ENCODE measurements at regions not wholly inside any gene's neighbourhood (a gene's known extent, or its start where the extent isn't known, plus 50 kb on each side); places are given as distances from the start of the nearest gene placed in this dataset.

DNA sequence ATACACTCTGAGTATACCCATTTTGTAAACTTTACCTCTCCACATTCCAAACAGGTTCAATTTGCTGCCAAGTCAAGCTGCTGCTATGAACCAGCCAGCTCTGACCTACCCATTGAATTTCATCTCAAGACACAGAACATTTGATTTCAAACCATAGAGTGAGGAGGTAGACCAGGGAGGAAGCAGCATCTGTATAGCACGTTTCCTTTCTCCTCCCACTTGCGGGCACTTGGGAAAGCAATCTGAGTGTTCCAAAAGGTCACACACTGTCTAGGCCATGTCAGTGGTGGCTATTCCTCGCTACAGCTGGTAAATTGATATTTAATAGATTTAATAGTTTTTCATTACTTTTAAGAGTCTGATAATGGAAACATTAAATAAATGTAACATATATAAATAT, 147.8 kb upstream of the EEPD1 start:
- H3K27ac Mint-ChIP-seq (ENCODE audit: unreplicated experiment), result no peak overlapping the region
- peaks cover 3% of the 10 kb centered on the region for H3K27me3 Mint-ChIP-seq (ENCODE audit: unreplicated experiment)
- H3K36me3 Mint-ChIP-seq (ENCODE audit: unreplicated experiment), result no peaks in the 10 kb centered on the region
- no peak overlapping the region for H3K4me3 Mint-ChIP-seq (ENCODE audit: unreplicated experiment)
- no peak for TF ChIP-seq CTCF (IDR thresholded peaks at IDR 0.05)
- H3K4me1 Mint-ChIP-seq (ENCODE audit: unreplicated experiment), result peaks cover 9% of the 10 kb centered on the region
- H3K9me3 Mint-ChIP-seq (ENCODE audit: unreplicated experiment), result no peaks in the 10 kb centered on the region
- no peak for DNase-seq (ENCODE audit: extremely low spot score, unreplicated experiment)

GRCh38 chr7:36005876-36006275, 147.2 kb upstream of the EEPD1 start:
- Mint-ChIP-seq H3K4me3 (ENCODE audit: unreplicated experiment) (no peak overlapping the region), H3K9me3 (ENCODE audit: unreplicated experiment) (no peaks in the 10 kb centered on the region), H3K36me3 (ENCODE audit: unreplicated experiment) (no peaks in the 10 kb centered on the region), H3K4me1 (ENCODE audit: unreplicated experiment) (peaks cover 9% of the 10 kb centered on the region), H3K27ac (ENCODE audit: unreplicated experiment) (no peak overlapping the region), H3K27me3 (ENCODE audit: unreplicated experiment) (peaks cover 3% of the 10 kb centered on the region)
- no peak for TF ChIP-seq CTCF (IDR thresholded peaks at IDR 0.05)
- DNase-seq (ENCODE audit: extremely low spot score, unreplicated experiment), result no peak

DNA sequence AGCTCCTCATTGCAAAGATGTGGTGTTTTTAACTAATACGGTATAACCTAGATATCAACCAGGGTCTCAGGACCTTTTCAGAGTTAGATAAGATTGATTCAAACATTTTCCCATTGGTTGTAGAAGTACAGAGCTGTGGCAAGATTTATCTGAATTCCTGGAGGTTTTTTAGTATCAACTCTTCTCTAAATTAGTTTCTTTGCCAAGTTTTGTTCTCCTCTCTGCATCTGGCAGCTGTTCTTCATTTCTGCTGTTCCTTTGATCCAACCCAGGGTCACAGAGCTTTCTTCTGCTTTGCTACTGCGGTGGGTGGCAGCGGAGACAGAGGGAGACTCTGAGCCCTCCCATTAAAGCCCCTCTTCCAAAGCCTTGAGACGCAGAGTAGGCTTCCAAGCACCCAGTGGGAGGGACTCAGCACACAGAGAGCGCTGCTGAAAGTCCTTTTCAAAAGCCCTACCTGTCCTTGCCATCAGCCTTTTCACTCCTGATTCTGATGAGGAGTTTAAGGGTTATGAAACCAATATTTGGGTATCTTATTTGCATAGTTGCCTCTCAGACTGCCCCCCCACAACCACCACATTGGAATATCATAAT, 146.3 kb upstream of the EEPD1 start:
- DNase-seq (ENCODE audit: extremely low spot score, unreplicated experiment), result no peak
- H3K27ac Mint-ChIP-seq (ENCODE audit: unreplicated experiment), result no peak overlapping the region
- no peaks in the 10 kb centered on the region for H3K9me3 Mint-ChIP-seq (ENCODE audit: unreplicated experiment)

DNA sequence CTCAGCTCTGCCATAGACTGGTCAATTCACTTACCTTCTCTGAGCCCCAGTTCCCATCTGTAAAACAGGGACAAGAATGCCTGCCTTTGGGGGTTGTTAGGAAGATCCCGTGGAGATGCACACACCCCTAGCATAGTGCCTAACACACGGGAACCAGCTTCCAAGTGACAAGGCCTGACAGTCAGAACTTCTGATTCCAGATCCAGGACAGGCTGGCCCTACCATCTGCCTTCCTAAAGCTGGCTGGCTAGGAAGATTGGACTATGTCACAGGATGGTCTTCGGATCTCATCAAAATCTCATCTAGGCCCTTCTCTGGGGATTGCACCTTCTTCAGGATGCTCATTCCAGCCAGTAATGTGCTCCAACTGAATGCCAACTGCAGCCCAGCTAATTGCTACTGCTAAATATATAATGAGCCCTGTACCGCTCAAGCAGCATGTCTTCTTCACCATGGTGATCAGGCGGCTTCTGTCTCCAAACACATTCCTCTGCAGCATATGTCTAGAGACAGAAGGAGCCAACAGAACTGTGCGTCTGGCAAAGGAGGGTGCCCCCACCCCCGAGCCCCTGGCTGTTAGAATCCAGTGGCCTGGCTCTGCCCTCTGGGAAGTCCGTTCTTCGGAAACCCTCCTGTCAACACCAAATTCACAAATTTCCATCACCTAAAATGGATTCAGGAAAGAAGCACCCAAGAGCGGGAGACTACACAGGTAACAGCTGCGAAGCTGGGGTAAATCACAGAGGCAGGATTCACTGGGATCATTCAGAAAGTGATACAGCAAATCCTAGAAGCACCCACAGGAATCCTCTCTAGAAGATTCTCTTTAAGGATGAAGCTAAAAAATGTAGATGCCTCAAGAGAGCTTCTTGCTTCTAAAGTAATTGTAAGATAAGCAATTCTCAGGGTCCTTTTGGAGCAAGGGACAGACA, 142.1 kb upstream of the EEPD1 start:
- no peak for DNase-seq (ENCODE audit: extremely low spot score, unreplicated experiment)
- H3K4me3 Mint-ChIP-seq (ENCODE audit: unreplicated experiment), result no peak overlapping the region
- no peak for TF ChIP-seq CTCF (IDR thresholded peaks at IDR 0.05)
- H3K9me3 Mint-ChIP-seq (ENCODE audit: unreplicated experiment), result no peaks in the 10 kb centered on the region
- H3K4me1 Mint-ChIP-seq (ENCODE audit: unreplicated experiment), result peaks cover 25% of the 10 kb centered on the region
- H3K27ac Mint-ChIP-seq (ENCODE audit: unreplicated experiment), result no peak overlapping the region
- H3K36me3 Mint-ChIP-seq (ENCODE audit: unreplicated experiment), result peaks cover 1% of the 10 kb centered on the region
- H3K27me3 Mint-ChIP-seq (ENCODE audit: unreplicated experiment), result peaks cover 5% of the 10 kb centered on the region

More for the DNA sequence above, 146.3 kb upstream of the EEPD1 start:
- peaks cover 5% of the 10 kb centered on the region for H3K27me3 Mint-ChIP-seq (ENCODE audit: unreplicated experiment)
- peaks cover 1% of the 10 kb centered on the region for H3K36me3 Mint-ChIP-seq (ENCODE audit: unreplicated experiment)
- no peak overlapping the region for H3K4me3 Mint-ChIP-seq (ENCODE audit: unreplicated experiment)
- H3K4me1 Mint-ChIP-seq (ENCODE audit: unreplicated experiment), result peaks cover 13% of the 10 kb centered on the region
- no peak for TF ChIP-seq CTCF (IDR thresholded peaks at IDR 0.05)

DNA sequence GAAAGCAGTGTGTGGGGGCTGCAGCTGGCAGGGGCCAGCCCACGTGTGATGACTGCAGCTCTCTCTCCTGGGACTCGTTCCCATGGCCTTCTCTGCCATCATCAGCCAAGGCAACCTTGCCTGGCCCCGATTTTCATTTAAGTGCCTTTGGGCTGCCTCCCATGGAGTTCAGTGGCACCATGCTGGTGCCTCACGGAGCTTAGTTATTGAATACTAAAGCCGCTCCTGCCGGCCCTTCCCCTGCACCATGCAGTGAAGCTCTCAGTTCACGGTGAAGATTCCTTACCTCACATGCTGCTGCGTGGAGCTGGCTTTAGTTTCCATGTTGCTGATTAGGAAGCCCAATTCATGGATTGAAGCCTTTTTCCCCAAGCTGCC, 141.5 kb upstream of the EEPD1 start:
- Mint-ChIP-seq H3K4me1 (ENCODE audit: unreplicated experiment) (peaks cover 27% of the 10 kb centered on the region), H3K36me3 (ENCODE audit: unreplicated experiment) (peaks cover 1% of the 10 kb centered on the region), H3K9me3 (ENCODE audit: unreplicated experiment) (no peaks in the 10 kb centered on the region), H3K27me3 (ENCODE audit: unreplicated experiment) (peaks cover 2% of the 10 kb centered on the region), H3K4me3 (ENCODE audit: unreplicated experiment) (no peak overlapping the region), H3K27ac (ENCODE audit: unreplicated experiment) (no peak overlapping the region)
- no peak for TF ChIP-seq CTCF (IDR thresholded peaks at IDR 0.05)
- no peak for DNase-seq (ENCODE audit: extremely low spot score, unreplicated experiment)
